A172 (cell line): ENCODE measurements at regions not wholly inside any gene's neighbourhood (a gene's known extent, or its start where the extent isn't known, plus 50 kb on each side); places are given as distances from the start of the nearest gene placed in this dataset.
"Not testable (repeated sequence)": the region's sequence is repeated elsewhere in the genome, so short reads cannot be mapped to it uniquely, and the experiment has no call there.

Experiments used
- DNase-seq: peaks from one replicate; pipeline ENCODE4 v3.0.0-alpha.2; 2015; ENCODE audit warnings: low spot score

DNA sequence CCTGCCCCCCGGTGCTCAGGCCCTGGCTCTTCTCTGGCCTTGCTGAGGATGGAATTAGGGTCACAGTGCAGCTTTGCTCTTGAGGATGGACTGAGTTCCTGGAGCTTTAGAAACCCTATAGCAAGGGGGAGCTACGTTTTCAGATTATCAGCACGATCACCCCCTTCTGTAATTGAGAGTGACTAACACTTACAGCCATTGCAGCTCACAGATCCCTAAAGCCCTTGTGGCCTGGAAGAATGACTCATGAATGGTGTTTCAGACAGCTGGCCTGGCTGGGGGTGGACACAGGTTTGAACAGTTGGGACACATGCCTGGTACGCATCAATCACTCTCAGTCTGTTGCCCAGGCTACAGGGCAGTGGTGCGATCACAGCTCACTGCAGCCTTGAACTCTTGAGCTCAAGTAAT lies 79.7 kb upstream of the IGFBP5 start:
- DNase-seq: peak; percentile 99

DNA sequence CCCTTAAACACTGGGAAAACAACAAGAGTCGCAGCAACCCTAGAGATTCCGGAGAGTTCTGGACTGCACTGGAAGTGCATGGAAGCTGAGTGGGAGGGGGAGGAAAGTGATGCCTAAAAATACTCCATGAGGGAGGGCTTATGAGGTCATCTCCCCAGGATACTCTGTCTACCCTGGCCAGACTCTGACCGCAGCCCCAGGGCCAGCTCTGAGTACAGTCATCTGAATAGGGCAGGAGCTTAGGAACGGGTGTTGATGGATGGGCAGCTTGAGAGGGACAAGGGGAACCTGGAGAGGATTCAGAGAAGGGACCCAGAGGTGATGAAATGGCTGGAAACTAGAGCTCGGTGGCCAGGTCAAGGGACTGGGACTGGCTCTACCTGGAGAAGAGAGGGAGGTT lies 79.3 kb upstream of the IGFBP5 start:
- peak; percentile 98 for DNase-seq

DNA sequence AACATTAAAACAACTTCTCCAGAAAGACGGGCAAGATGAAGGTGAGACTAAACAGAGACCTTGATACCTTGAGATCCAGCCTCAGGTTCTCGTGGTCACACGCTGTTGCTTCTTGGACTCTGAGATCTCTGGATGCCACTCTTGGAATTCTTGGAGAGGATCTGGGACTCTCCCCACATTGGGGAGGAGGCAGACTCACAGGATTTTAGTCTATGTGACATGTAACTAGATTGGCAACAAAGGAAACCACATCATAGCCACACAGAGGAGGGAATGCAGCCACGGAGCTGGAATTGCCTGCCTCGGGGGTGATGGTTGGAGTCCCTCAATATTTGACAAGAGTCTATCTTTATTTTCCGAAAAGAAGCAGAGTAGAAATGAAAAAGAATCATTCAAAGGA lies 78.8 kb upstream of the IGFBP5 start:
- no peak for DNase-seq

DNA sequence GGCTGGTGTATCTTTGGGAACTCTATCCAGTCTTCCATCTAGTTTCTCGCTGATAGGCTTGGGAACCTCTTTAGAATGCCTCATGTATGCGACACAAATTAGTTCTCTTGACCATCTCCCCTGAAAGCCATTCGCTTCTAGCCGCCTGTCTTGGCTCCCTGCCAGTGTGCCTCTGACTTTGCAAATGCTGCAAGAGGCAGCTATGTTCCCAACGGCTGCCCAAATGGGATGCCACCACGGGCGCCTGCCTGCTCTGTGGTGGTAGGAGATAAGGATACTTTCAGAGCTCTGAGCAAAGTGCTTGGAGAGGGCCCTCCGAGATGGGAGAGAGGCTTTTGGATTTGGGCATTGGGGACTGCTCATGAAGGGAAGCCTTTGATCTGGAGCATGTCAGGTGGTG lies 77.7 kb upstream of the IGFBP5 start:
- DNase-seq: no peak

DNA sequence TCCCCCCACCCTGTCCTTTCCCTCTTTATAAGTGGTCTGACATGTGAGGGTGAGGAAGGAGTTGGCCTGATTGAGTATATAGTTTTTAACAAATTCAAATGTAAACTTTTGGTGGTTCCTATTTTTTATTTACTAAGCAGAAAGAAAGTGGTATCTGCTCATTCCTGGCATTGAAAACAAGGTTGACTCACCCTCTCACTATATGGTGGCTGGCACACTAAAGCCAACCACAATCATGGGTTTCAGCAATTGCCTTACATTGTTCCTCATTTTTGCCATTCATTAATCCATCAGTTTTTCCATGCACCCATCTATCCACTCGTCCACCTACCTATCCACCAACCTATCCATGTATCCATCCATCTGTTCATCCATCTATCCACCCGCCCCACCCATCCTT lies 75.4 kb upstream of the IGFBP5 start:
- no peak for DNase-seq

- no peak for DNase-seq
Observed at GRCh38 chr2:216770050-216770449, 74.7 kb upstream of the IGFBP5 start.

GRCh38 chr2:216769626-216770025 lies 74.3 kb upstream of the IGFBP5 start:
- DNase-seq: no peak

- no peak for DNase-seq
Observed at GRCh38 chr2:216768908-216769411, 73.6 kb upstream of the IGFBP5 start.

DNA sequence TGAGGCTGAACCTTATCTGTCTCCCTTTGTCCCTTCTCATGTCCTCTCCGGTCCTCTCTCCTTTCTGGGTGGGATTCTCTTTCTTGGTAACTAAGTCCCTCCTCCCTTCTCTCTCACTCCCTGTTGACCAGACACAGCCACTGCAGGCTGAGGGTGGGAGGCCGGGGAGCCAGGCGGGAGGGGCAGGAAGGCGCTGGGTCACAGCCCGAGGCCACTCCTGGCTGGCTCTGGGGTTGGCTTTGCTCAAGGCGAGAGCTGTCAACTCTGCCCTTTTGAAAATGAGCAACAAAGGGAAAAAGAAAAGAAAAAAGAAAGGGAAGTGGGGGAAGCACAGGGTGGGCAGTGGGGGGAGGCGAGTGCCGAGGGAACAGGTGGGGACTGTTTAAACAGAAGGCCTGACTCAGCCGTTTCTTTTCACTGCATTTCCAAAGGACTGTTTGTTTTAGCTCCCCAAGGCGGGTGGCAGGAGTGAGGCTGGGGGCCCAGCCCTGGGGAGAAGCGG lies 70.5 kb upstream of the IGFBP5 start:
- DNase-seq: no peak

GRCh38 chr2:216763396-216763795 lies 68.0 kb upstream of the IGFBP5 start:
- no peak for DNase-seq

DNA sequence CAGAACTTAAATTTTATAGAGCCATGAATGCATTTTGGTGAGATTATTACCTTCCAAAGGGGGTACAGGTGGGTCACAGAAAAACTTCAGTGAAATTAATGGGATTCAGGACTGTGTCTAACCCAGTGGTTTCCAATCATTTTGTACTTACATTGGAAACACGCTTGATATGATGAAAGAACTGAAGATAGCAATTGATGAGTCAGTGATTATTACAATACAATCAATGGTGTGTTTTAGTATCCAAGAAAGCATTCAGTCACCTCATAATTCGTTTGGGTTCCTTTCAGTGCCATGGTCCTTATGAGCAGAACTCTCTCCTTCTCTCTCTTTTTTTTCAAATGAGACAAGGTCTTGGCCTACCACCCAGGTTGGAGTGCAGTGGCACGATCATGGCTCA lies 66.5 kb upstream of the IGFBP5 start:
- DNase-seq: no peak

DNA sequence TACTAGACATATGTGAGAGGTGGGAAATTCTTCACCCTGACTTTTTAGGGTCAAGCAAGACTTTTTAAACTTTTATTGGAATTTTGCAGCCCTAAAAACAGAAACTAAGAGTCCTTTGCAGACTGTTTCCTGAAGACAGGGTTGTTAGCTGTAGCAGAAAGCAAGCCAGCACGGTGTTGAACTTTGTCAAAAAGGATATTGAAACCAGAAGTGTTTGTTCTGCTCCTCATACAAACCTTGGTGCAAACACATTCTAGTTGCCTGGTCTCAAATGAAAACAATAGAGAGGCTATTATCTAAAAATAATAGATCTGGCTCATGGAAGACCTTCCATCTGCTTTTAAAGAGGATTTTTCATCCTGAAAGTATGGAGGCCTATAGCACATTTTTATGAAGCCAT lies 65.8 kb upstream of the IGFBP5 start:
- DNase-seq: no peak

DNA sequence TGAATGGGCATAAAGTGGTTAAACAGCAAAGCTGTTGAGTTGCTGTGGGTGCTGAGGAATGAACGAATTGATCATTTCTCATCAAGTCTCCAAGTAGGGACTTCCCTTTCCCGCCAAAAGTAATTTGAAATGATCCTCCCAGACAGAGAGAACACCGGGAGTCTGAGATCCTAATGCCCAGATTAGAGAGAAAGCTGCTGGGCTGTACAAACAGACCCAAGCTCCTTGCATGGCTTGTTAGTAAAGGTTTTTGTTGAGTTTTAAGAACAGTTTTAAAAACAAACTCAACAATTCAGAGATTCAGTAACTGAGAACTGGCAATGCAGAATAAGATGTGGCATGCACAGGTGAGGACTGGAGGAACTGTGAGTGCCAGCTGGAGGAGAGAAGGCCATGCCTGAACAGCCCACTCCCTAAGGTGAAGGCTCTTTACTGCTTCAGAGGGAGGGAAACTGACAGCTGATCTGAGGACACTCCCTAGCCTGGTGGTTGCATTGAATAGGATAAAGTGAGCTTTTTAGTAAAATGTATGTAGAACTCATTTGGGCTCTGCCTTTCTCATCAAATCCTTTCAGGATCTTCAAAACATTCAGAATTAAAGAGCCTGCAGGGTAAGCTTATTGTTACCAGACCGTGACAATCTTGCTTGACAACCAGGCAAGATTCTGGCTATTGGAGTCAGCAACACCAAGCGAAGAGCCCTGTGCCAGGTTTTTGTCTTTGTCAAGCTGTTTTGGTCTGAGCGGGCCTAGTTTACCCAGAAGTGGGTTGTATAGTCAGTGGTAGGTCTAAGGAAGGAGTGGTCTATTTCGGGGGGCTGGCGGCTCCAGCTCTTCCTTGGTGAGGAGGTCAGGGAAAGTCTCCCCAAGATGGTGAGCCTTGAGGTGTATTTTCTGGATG lies 63.2 kb upstream of the IGFBP5 start:
- no peak for DNase-seq

- no peak for DNase-seq
Observed at GRCh38 chr2:216757532-216757931, 62.2 kb upstream of the IGFBP5 start.

DNA sequence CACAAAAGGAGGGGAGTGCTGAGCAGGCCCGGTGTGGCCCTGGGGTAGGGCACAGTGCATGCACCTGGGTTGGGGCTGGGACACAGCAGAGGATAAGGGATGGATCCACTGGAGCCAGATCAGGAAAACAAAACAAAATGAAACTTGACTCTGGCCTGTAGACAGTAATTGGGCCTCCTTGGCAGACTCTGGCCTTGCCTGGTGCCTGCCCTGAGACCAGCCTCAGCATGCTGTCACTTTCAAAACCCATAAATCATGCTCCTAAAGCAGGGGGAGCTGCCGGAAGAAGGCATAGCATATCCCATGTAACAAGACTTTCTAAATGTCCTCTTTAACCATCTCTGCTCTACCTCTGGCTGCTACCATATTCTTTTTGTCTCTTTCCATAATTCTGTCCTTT lies 61.1 kb upstream of the IGFBP5 start:
- DNase-seq: no peak

GRCh38 chr2:216754812-216755211 lies 59.5 kb upstream of the IGFBP5 start:
- DNase-seq: no peak

DNA sequence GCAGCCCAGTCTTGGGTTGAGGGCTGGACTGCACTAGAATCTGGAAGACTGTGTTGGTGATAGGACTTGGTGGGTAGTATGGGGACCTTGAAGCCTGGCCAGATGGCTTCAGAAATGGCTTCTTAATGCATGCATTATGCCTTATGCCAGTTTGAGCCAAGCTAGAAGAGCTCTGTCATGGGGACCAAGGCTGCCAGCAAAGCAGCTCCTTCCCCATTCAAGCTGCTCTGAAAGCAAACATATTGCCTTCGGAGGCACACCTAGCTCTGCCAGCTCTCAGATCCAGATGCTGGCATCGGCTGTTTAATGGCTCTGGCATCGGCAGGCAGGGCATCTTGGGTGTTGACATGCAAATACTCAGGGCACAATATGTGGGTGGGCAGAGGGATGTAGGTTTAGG lies 59.0 kb upstream of the IGFBP5 start:
- DNase-seq: no peak

DNA sequence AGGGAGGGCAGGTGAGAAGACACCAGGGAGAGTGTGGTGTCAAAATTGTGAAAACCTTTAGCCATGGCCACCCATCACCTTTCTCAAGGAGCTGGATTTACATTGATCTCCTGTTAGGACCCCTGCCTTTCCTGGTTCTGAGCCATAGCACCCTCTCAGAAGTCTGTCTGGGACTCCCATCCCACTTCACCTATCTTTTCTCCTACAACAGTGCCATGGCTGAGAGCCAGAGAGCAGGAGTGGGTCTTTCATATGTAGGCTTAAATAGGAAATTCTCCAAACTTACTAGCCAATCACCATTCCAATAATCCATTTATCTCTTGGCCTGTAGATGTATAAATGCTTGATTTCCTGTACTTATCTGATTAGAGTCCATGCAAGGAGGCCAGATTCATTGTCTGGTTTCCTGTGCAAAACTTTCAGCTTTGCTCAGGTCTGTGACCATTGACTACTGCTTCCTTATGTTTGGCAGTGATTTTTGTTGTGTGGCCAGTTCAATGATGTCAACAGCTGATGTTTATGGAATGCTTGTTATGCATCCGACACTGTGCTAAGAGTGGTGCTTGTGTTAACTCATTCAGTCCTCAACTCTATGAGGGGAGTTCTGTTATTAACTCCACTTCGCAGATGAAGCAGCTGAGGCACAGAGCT lies 57.6 kb upstream of the IGFBP5 start:
- DNase-seq: no peak

DNA sequence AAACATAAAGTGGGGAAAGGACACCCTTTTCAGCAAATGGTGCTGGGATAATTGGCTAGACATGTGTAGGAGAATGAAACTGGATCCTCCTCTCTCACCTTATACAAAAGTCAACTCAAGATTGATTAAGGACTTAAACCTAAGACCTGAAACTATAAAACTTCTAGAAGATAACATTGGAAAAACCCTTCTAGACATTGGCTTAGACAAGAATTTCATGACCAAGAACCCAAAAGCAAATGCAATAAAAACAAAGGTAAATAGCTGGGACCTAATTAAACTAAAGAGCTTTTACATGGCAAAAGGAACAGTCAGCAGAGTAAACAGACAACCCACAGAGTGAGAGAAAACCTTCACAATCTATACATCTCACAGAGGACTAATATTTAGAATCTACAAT lies 55.4 kb upstream of the IGFBP5 start:
- DNase-seq: not testable (repeated sequence)

DNA sequence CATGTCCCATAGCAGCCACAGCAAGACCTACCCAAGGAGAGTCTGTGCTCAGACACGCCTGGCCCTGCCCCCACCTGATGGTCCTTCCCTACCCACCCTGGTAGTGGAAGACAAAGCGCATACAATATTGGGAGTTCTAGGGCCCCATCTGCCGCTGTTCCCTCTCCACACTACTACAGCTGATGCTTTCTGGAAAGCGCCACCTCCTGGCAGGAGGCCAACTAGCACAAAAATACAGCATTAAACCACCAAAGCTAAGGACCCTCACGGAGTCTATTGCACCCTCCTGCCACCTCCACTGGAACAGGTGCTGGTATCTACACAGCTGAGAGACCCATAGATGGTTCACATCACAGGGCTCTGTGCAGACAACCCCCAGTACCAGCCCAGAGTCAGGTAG lies 50.9 kb upstream of the IGFBP5 start:
- not testable (repeated sequence) for DNase-seq

- DNase-seq: no peak
Observed at GRCh38 chr2:216745453-216745852, 50.1 kb upstream of the IGFBP5 start.
